HFF-Myc (cell line): ENCODE measurements at regions not wholly inside any gene's neighbourhood (a gene's known extent, or its start where the extent isn't known, plus 50 kb on each side); places are given as distances from the start of the nearest gene placed in this dataset.

Experiments used
- DNase-seq: peaks from one replicate; pipeline ENCODE4 v3.0.0-alpha.2; 2011; ENCODE audit warnings: low read depth; ENCODE audit errors: extremely low read depth
- H3K4me3 ChIP-seq: replicated peaks from 2 replicates; pipeline ENCODE4 v1.5.1; 2011; ENCODE audit warnings: low read depth, mild to moderate bottlenecking, control low read depth, low read length
- TF ChIP-seq, protein P1 (sequence below): IDR thresholded peaks from 2 replicates; pipeline ENCODE4 v1.5.1; 2012; ENCODE audit warnings: mild to moderate bottlenecking, low read depth, low read length, control low read depth; ENCODE audit errors: missing control alignments

DNA sequence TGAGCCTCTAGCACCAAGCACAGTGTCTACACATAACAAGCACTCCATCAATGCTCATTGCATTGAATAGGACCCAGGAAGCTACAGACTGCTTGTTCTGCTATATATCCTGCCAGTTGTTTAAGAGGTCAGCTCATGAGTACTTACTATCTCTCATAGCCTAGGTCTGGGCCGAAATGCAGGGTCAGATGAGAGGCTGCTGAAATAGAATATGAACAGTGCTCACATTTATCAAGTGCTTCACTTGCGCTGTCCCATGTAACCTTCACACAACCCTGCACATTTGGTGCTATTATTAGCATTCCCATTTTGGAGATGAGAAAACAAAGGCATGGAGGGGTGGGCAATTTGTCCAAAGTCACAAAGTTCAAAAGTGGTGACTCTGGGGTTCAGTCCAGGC is 153.6 kb downstream of the FGF18 start:
- DNase-seq, result no peak
- TF ChIP-seq, protein P1, sequence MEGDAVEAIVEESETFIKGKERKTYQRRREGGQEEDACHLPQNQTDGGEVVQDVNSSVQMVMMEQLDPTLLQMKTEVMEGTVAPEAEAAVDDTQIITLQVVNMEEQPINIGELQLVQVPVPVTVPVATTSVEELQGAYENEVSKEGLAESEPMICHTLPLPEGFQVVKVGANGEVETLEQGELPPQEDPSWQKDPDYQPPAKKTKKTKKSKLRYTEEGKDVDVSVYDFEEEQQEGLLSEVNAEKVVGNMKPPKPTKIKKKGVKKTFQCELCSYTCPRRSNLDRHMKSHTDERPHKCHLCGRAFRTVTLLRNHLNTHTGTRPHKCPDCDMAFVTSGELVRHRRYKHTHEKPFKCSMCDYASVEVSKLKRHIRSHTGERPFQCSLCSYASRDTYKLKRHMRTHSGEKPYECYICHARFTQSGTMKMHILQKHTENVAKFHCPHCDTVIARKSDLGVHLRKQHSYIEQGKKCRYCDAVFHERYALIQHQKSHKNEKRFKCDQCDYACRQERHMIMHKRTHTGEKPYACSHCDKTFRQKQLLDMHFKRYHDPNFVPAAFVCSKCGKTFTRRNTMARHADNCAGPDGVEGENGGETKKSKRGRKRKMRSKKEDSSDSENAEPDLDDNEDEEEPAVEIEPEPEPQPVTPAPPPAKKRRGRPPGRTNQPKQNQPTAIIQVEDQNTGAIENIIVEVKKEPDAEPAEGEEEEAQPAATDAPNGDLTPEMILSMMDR, result no peak
- no peak overlapping the region for H3K4me3 ChIP-seq

DNA sequence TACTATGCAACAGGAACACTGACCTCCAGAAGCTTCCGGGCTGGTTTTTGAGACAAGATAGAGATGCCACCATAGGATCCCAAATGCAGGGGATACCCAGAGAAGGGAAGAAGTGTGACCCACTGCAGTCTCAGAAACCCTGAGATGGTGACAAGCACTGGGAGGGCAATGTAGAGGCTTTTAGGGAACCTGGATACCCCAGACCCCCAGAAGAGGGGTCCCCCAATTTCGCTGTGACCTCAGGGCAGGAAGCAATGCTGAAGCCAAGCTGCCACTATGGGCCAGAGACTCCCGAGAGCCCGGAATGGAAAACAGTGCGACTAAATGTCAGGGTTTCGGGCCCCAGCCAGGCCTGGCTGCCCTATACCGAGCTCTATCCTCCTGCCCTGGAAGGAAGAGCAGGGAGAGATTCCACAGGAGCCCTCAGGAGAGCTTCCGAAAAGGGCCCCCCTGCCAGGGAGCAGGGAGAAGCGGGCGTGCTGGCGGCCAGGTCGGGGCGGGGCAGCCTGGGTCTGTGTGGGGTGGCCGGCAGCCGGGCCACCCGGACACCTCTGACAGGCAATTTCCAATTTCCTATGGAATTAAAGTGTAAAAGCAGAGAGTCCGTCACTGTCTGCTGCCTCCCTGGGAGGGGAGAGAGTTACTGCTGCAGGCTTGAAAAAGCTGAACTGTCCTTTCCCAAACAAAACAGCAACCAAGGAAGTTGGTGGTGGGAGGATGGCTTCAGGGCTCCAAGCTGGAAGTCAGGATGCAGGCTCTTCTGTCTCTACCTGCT is 154.2 kb downstream of the FGF18 start:
- TF ChIP-seq, protein P1, result no peak
- DNase-seq, result no peak
- no peak overlapping the region for H3K4me3 ChIP-seq

DNA sequence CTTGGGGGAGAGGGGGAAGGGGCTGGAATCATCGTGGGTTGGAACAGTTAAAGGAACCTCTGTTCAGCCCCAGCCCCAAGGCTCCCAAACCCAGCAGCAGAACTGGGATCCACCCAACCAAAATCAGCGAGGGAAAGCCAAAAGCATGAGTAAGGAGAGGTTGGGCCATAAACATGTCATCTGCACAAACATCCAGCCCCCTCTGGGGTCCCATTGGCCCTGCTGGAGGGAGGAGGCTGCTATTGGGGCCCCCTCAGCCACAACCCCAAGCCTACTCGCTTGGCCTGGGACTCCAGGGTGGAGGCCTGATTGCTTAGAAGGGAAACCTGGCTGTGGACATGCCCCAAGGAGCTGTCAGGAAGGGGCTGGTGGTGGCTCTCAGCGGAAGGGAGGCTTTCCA is 154.9 kb downstream of the FGF18 start:
- TF ChIP-seq, protein P1, result no peak

DNA sequence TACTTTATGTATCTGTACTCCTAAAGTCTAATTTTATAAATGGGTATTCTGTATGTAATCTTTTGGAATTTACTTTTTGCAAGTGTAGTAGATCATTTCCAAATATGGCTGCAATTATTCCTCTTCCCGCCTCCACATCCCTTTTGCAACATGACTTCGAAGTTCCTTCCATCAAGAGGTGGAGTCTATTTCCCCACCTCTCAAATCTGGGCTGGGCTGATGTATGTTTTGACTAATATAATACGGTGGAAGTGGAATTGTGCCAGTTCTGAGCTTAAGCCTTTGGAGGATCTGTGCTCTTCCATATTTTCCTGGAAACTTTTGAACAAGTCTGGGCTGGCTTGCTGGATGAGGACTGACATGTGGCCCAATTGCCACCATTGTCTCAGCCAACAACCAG is 155.9 kb downstream of the FGF18 start:
- TF ChIP-seq, protein P1, result no peak
- DNase-seq, result no peak
- no peak overlapping the region for H3K4me3 ChIP-seq

More for the DNA sequence above, 154.9 kb downstream of the FGF18 start:
- DNase-seq, result no peak
- no peak overlapping the region for H3K4me3 ChIP-seq

DNA sequence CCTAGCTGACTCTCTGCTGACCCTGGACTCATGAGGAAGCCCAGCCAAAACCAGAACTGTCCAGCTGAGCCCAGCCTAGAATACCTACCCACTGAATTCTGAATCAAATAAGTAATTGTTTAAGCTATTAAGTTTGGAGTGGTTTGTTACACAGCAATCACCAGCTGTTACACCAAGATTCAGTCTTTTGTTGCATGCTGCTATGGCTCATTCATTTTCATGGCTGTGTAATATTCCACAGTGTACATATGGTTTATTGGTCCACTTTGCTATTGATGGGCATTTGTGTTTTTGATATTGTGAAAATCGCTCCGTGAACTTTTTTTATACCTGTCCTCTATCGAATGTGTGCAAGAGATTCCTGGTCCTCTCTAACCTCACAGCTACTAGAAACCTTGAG is 156.4 kb downstream of the FGF18 start:
- no peak for DNase-seq
- TF ChIP-seq, protein P1, result no peak
- no peak overlapping the region for H3K4me3 ChIP-seq

DNA sequence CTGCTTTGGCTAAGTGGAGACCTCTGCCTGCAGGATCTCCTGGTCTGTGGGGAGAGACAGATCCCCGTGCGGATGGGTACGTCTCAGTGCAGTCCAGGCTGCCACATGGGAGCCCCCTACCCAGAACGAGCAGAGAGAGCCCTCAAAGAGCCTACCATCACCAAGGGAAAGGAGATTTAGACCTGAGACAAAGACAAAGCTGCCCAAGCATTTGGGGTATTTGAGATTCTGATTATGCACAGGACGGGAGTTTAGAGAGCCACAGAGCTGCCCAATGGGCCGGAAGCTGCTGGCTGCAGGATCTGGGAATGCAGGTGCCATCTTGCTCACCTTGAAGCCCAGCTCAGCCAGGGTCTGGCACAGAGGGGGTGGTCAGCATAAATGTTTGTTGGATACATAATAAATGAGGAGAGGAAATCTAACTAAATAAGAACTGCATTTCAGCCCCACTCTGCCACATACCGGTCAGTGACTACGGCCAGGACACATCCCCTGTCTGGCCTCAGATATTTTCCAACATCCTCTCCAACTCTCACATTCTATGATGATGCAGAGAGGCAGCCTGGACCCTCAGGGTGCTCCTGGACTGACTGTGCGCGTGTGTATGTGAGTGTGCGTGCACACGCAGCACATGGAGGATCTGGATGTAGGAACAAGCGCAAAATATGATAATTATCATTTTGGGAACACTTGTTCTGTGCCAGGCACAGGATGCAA is 157.8 kb downstream of the FGF18 start:
- no peak overlapping the region for H3K4me3 ChIP-seq
- TF ChIP-seq, protein P1, result no peak
- no peak for DNase-seq
